GM21423 (cell line): ENCODE measurements at regions not wholly inside any gene's neighbourhood (a gene's known extent, or its start where the extent isn't known, plus 50 kb on each side); places are given as distances from the start of the nearest gene placed in this dataset.

Experiments
- ATAC-seq: cut with Tn5 transposase; IDR thresholded peaks from one replicate; pipeline ENCODE4 v1.9.1; 2021; ENCODE audit warnings: mild to moderate bottlenecking, moderate library complexity; ENCODE audit not compliant: unreplicated experiment

- no peak for ATAC-seq
Observed at GRCh38 chr3:110711130-110711832, 360.3 kb upstream of the NECTIN3 start.

- no peak for ATAC-seq
Observed at GRCh38 chr3:110711851-110712516, 359.6 kb upstream of the NECTIN3 start.

GRCh38 chr3:110727056-110727455, 344.6 kb upstream of the NECTIN3 start:
- ATAC-seq: no peak

- no peak for ATAC-seq
Observed at GRCh38 chr3:110731148-110731547, 340.5 kb upstream of the NECTIN3 start.

GRCh38 chr3:110732420-110732819, 339.2 kb upstream of the NECTIN3 start:
- no peak for ATAC-seq

GRCh38 chr3:110733045-110733444, 338.6 kb upstream of the NECTIN3 start:
- no peak for ATAC-seq

GRCh38 chr3:110734524-110734923, 337.1 kb upstream of the NECTIN3 start:
- ATAC-seq: no peak

- peak; percentile 88 for ATAC-seq
Observed at GRCh38 chr3:110736332-110736731, 335.3 kb upstream of the NECTIN3 start.

GRCh38 chr3:110738531-110738930, 333.1 kb upstream of the NECTIN3 start:
- no peak for ATAC-seq

GRCh38 chr3:110741891-110742290, 329.7 kb upstream of the NECTIN3 start:
- ATAC-seq: no peak

- peak; percentile 90 for ATAC-seq
Observed at GRCh38 chr3:110743202-110743601, 328.4 kb upstream of the NECTIN3 start.

- ATAC-seq: no peak
Observed at GRCh38 chr3:110743984-110744383, 327.6 kb upstream of the NECTIN3 start.

- no peak for ATAC-seq
Observed at GRCh38 chr3:110744723-110745122, 326.9 kb upstream of the NECTIN3 start.

- ATAC-seq: no peak
Observed at GRCh38 chr3:110749006-110749405, 322.6 kb upstream of the NECTIN3 start.

GRCh38 chr3:110750201-110750600, 321.4 kb upstream of the NECTIN3 start:
- no peak for ATAC-seq

- no peak for ATAC-seq
Observed at GRCh38 chr3:110752307-110752706, 319.3 kb upstream of the NECTIN3 start.

GRCh38 chr3:110753516-110753915, 318.1 kb upstream of the NECTIN3 start:
- no peak for ATAC-seq

GRCh38 chr3:110754212-110754916, 317.3 kb upstream of the NECTIN3 start:
- no peak for ATAC-seq

GRCh38 chr3:110755345-110755744, 316.3 kb upstream of the NECTIN3 start:
- no peak for ATAC-seq

- ATAC-seq: no peak
Observed at GRCh38 chr3:110756705-110757104, 314.9 kb upstream of the NECTIN3 start.

- ATAC-seq: no peak
Observed at GRCh38 chr3:110758208-110758607, 313.4 kb upstream of the NECTIN3 start.

- ATAC-seq: no peak
Observed at GRCh38 chr3:110767156-110767555, 304.5 kb upstream of the NECTIN3 start.
